HG03439 (cell line): ENCODE measurements at regions not wholly inside any gene's neighbourhood (a gene's known extent, or its start where the extent isn't known, plus 50 kb on each side); places are given as distances from the start of the nearest gene placed in this dataset.
"Not testable (repeated sequence)": the region's sequence is repeated elsewhere in the genome, so short reads cannot be mapped to it uniquely, and the experiment has no call there.

ENCODE experiments used
- ATAC-seq: cut with Tn5 transposase; IDR thresholded peaks from one replicate; pipeline ENCODE4 v1.9.1; 2021; ENCODE audit warnings: mild to moderate bottlenecking, moderate library complexity; ENCODE audit not compliant: unreplicated experiment

GRCh38 chr13:39931505-39931904 lies 276.0 kb downstream of the COG6 start:
- no peak for ATAC-seq

- not testable (repeated sequence) for ATAC-seq
Observed at GRCh38 chr13:39932514-39932913, 277.1 kb downstream of the COG6 start.

- no peak for ATAC-seq
Observed at GRCh38 chr13:39935155-39935554, 279.7 kb downstream of the COG6 start.

GRCh38 chr13:39938596-39938995 lies 283.1 kb downstream of the COG6 start:
- no peak for ATAC-seq

- no peak for ATAC-seq
Observed at GRCh38 chr13:39941236-39941635, 285.8 kb downstream of the COG6 start.

- ATAC-seq: no peak
Observed at GRCh38 chr13:39941911-39942551, 286.6 kb downstream of the COG6 start.

GRCh38 chr13:39942552-39943273 lies 287.3 kb downstream of the COG6 start:
- ATAC-seq: peak; percentile 87

GRCh38 chr13:39943711-39944110 lies 288.2 kb downstream of the COG6 start:
- no peak for ATAC-seq

- no peak for ATAC-seq
Observed at GRCh38 chr13:39945226-39945625, 289.8 kb downstream of the COG6 start.

GRCh38 chr13:39946769-39947168 lies 291.3 kb downstream of the COG6 start:
- no peak for ATAC-seq

- no peak for ATAC-seq
Observed at GRCh38 chr13:39951301-39951700, 295.8 kb downstream of the COG6 start.

- ATAC-seq: no peak
Observed at GRCh38 chr13:39952249-39953233, 297.1 kb downstream of the COG6 start.

- ATAC-seq: no peak
Observed at GRCh38 chr13:39954476-39954875, 299.0 kb downstream of the COG6 start.

GRCh38 chr13:39955560-39955959 lies 300.1 kb downstream of the COG6 start:
- ATAC-seq: no peak

- ATAC-seq: no peak
Observed at GRCh38 chr13:39956036-39956435, 300.6 kb downstream of the COG6 start.

- no peak for ATAC-seq
Observed at GRCh38 chr13:39957868-39958677, 302.6 kb downstream of the COG6 start.

- no peak for ATAC-seq
Observed at GRCh38 chr13:39959497-39960144, 304.2 kb downstream of the COG6 start.

GRCh38 chr13:39960191-39960590 lies 304.7 kb downstream of the COG6 start:
- ATAC-seq: no peak

- ATAC-seq: no peak
Observed at GRCh38 chr13:39961036-39961435, 305.6 kb downstream of the COG6 start.

- ATAC-seq: no peak
Observed at GRCh38 chr13:39963612-39964011, 308.1 kb downstream of the COG6 start.
